Upper lobe of left lung (tissue), 6 donors: ENCODE measurements at regions not wholly inside any gene's neighbourhood (a gene's known extent, or its start where the extent isn't known, plus 50 kb on each side); places are given as distances from the start of the nearest gene placed in this dataset.
A peak's percentile ranks its signal among the peaks of the same experiment; 100 is the strongest.

Experiments used
- ATAC-seq, 2 donors: fragments of 200-7000 bp; cut with Tn5 transposase; one replicate each; pipeline ENCODE4 v1.9.1; 2022; ENCODE audit warnings: mild to moderate bottlenecking in 2 of 2, moderate library complexity in 2 of 2; ENCODE audit not compliant: low FRiP score in 2 of 2
- DNase-seq, 2 donors: peaks; one replicate each; pipeline ENCODE4 v3.0.0-alpha.2; 2019 to 2020
- H3K27ac ChIP-seq, 4 donors: fragments of 200-600 bp; sonication (generic); one replicate each; pipeline ENCODE4 v1.5.1; 2016 to 2019
- H3K27me3 ChIP-seq, 4 donors: fragments of 200-600 bp; sonication (generic); one replicate each; pipeline ENCODE4 v1.5.1; 2017 to 2019
- H3K36me3 ChIP-seq, 4 donors: fragments of 200-600 bp; sonication (generic); one replicate each; pipeline ENCODE4 v1.5.1; 2016 to 2019
- H3K4me1 ChIP-seq, 4 donors: fragments of 200-600 bp; sonication (generic); one replicate each; pipeline ENCODE4 v1.5.1; 2018 to 2019
- H3K4me3 ChIP-seq, 4 donors: fragments of 200-600 bp; sonication (generic); one replicate each; pipeline ENCODE4 v1.5.1; 2017 to 2019; ENCODE audit warnings: mild to moderate bottlenecking in 2 of 4, moderate library complexity in 1 of 4
- H3K9me3 ChIP-seq, 4 donors: fragments of 200-600 bp; sonication (generic); one replicate each; pipeline ENCODE4 v1.5.1; 2018 to 2019
- EP300 ChIP-seq, 4 donors: sonication (generic); formaldehyde crosslinking; IDR thresholded peaks; one replicate each; pipeline ENCODE4 v1.5.1; 2017; ENCODE audit warnings: antibody characterized with exemption in 4 of 4, control low read depth in 2 of 4
- POLR2A ChIP-seq, 4 donors: fragments of 450-650 bp; IDR thresholded peaks; one replicate each; pipeline ENCODE4 v1.5.1; 2016 to 2017; ENCODE audit warnings: antibody characterized with exemption in 4 of 4, mild to moderate bottlenecking in 2 of 4
- POLR2AphosphoS5 ChIP-seq, 2 donors: sonication (generic); formaldehyde crosslinking; IDR thresholded peaks; one replicate each; pipeline ENCODE4 v1.5.1; 2017; ENCODE audit warnings: antibody characterized with exemption in 2 of 2
- WGBS, 2 donors: methylation state at CpG; one replicate each; pipeline ENCODE4 v1.1.5; 2017 to 2018; 5-methylcytosine and 5-hydroxymethylcytosine counted together
- TF ChIP-seq, protein P1 (sequence below), 6 experiments: fragments of 450-650 bp in 4 of 6; fragments of 200-600 bp in 2 of 6; sonication (generic) in 2 of 6; IDR thresholded peaks; one replicate each; pipeline ENCODE4 v1.5.1; 2016 to 2019; ENCODE audit warnings: antibody characterized with exemption in 6 of 6
- donor health status: DM: no; HTN: no; CAD: no; lungs with moderate emphysema.
- donor health status: DM: no; HTN: yes; CAD: no; lungs with severe emphysema.

DNA sequence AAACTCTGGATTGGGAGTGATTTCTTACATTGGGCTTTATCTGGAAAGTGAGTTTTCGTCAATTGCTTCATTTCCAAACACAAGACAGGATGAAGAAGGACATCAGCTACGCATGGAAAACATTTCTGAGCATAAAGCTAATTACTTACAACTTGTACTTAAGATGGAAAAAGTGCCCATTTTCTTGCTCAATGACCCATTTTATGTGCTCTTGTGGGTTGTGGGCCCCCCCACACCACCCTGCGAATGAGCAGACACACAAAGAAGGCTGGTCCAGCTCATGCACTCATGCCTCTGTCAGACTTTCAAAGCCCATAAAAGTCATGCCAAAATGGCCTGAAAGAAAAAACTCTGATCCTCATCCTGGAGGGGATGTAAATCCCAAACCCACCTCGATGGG is 663.0 kb downstream of the AJAP1 start:
- 76 to 88% methylated on average over 4 of the region's 4 CpGs for WGBS, 2 donors
- no peak for TF ChIP-seq EP300 (IDR thresholded peaks at IDR 0.05)
- TF ChIP-seq, protein P1, sequence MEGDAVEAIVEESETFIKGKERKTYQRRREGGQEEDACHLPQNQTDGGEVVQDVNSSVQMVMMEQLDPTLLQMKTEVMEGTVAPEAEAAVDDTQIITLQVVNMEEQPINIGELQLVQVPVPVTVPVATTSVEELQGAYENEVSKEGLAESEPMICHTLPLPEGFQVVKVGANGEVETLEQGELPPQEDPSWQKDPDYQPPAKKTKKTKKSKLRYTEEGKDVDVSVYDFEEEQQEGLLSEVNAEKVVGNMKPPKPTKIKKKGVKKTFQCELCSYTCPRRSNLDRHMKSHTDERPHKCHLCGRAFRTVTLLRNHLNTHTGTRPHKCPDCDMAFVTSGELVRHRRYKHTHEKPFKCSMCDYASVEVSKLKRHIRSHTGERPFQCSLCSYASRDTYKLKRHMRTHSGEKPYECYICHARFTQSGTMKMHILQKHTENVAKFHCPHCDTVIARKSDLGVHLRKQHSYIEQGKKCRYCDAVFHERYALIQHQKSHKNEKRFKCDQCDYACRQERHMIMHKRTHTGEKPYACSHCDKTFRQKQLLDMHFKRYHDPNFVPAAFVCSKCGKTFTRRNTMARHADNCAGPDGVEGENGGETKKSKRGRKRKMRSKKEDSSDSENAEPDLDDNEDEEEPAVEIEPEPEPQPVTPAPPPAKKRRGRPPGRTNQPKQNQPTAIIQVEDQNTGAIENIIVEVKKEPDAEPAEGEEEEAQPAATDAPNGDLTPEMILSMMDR (IDR thresholded peaks at IDR 0.05), result no peak
- no peak for TF ChIP-seq POLR2AphosphoS5 (IDR thresholded peaks at IDR 0.05)
- no peak for TF ChIP-seq POLR2A (IDR thresholded peaks at IDR 0.05)
- Histone ChIP-seq H3K4me3 (no peak overlapping the region), H3K4me1 (peaks cover 0 to 6% (median 0%) of the 10 kb centered on the region in 4 donors), H3K27me3 (no peaks in the 10 kb centered on the region), H3K9me3 (no peaks in the 10 kb centered on the region), H3K36me3 (no peaks in the 10 kb centered on the region), H3K27ac (no peak overlapping the region)
- ATAC-seq (no peak), DNase-seq (no peak)

DNA sequence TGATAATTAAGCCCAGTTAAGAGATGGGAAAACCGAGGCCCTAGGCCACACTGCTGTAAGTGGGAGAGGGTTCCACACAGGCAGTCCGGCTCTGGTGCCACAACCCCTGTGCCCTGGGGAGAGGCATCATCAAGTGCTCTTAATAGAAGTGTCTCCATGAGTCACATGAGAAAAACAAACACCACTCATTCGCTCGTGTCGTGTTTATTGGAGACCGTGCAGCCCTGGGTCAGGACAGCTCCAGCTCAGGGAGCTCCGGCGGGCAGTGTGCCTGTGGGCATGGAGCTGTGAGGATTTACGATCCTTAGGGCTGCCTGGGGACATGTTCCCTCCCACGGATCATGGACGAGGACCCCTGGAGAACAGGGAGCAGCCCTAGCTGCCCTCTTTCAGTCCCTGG is 658.5 kb downstream of the AJAP1 start:
- H3K36me3 ChIP-seq, result no peaks in the 10 kb centered on the region
- ATAC-seq (peak; percentile 28 to 75), DNase-seq (peak in 1 of 2 donors; percentile 73)
- WGBS, 2 donors, result 53 to 57% methylated on average over 4 to 11 of the region's 11 CpGs
- no peaks in the 10 kb centered on the region for H3K9me3 ChIP-seq
- TF ChIP-seq, protein P1 (IDR thresholded peaks at IDR 0.05), result no peak
- no peak for TF ChIP-seq POLR2A (IDR thresholded peaks at IDR 0.05)
- no peak for TF ChIP-seq EP300 (IDR thresholded peaks at IDR 0.05)
- no peak for TF ChIP-seq POLR2AphosphoS5 (IDR thresholded peaks at IDR 0.05)
- peaks cover 0 to 6% (median 0%) of the 10 kb centered on the region in 4 donors for H3K4me1 ChIP-seq
- H3K4me3 ChIP-seq, result no peak overlapping the region
- no peaks in the 10 kb centered on the region for H3K27me3 ChIP-seq
- H3K27ac ChIP-seq, result no peak overlapping the region

DNA sequence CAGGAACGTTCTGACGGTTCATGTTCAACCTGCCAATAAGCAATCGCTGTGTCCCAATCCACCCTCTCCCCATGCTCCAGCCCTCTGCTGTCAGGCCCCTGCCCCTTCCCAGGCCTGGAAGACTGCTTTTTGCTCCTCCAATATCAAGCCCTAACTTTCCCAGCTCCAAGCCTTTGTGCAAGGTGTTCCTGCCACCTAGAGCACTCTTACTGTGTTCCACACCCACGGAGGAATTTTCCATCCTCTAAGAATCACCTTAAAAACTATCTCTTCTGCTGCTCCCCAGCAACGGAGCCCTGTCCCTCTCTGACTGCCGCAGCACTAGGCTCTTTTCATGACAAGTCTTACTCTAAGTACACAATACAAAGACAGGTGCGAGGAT is 657.9 kb downstream of the AJAP1 start:
- Histone ChIP-seq H3K4me3 (no peak overlapping the region), H3K36me3 (no peaks in the 10 kb centered on the region), H3K27ac (no peak overlapping the region), H3K27me3 (no peaks in the 10 kb centered on the region), H3K4me1 (peaks cover 0 to 6% (median 0%) of the 10 kb centered on the region in 4 donors), H3K9me3 (no peaks in the 10 kb centered on the region)
- ATAC-seq, result peak in 1 of 2 donors; percentile 6
- WGBS, 2 donors, result 69 to 76% methylated on average over 6 to 7 of the region's 7 CpGs
- no peak for DNase-seq
- TF ChIP-seq EP300 (IDR thresholded peaks at IDR 0.05) (no peak), POLR2AphosphoS5 (IDR thresholded peaks at IDR 0.05) (no peak), POLR2A (IDR thresholded peaks at IDR 0.05) (no peak)
- TF ChIP-seq, protein P1 (IDR thresholded peaks at IDR 0.05), result no peak

DNA sequence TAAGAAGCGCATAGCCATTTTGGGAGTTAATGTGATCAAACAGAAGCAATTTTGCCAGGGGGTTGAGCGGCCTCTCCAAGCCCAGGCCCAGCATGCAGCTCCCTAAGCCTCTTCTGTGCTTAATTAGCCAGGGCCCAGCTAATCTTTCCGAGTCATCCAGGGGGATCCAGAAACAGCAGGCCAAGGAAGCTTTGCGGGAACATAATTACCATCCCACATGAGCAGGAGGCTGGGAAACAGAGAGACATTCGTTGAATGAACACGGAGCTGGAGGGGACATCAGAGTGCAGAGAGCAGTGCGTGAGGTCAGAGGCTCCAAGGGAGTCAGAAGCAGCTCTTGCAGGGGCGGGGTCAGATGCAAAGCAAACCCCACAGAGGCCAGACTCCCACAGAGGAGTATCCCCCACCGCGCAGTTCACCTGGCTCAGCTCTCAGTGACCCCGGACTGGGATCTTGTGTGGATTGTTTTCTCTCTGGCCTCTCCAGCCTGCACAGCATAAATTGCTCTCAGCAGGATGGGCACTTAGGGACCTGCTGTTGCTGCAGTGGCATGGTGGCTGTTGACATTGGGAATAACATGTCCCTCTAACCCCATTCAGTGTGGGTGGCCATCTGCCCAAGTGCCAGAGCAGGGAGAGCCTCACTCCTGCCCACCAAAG is 657.4 kb downstream of the AJAP1 start:
- no peaks in the 10 kb centered on the region for H3K27me3 ChIP-seq
- no peak overlapping the region for H3K27ac ChIP-seq
- no peak for DNase-seq
- H3K36me3 ChIP-seq, result no peaks in the 10 kb centered on the region
- WGBS, 2 donors, result 65 to 72% methylated on average over 9 to 11 of the region's 11 CpGs
- TF ChIP-seq, protein P1 (IDR thresholded peaks at IDR 0.05), result no peak
- TF ChIP-seq POLR2AphosphoS5 (IDR thresholded peaks at IDR 0.05) (no peak), POLR2A (IDR thresholded peaks at IDR 0.05) (no peak), EP300 (IDR thresholded peaks at IDR 0.05) (no peak)
- ATAC-seq, result no peak
- peaks cover 0 to 6% (median 0%) of the 10 kb centered on the region in 4 donors for H3K4me1 ChIP-seq
- H3K4me3 ChIP-seq, result no peak overlapping the region
- no peaks in the 10 kb centered on the region for H3K9me3 ChIP-seq

DNA sequence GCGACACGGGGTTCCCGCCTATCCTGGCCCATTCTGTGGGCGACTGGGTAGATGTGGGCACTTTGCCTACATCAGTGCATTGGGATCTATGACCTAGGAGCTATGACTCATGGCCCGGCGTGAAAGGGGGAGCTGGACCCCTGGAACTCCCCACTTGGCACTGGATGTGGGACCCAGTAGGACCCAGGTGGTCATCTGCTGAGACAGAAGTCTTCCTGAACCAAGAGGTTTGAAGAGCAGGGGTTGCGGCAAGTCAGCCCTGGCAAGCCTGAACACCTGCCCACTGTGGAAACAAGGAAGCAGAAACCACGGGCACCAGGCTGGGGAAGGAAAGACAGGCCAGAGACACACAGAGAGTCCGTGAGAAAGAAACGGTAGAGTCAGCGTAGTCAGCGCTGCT is 656.7 kb downstream of the AJAP1 start:
- DNase-seq, result no peak
- no peaks in the 10 kb centered on the region for H3K27me3 ChIP-seq
- WGBS, 2 donors, result 67 to 82% methylated on average over 12 of the region's 12 CpGs
- peaks cover 0 to 6% (median 0%) of the 10 kb centered on the region in 4 donors for H3K4me1 ChIP-seq
- ATAC-seq, result no peak
- H3K27ac ChIP-seq, result no peak overlapping the region
- H3K4me3 ChIP-seq, result no peak overlapping the region
- TF ChIP-seq EP300 (IDR thresholded peaks at IDR 0.05) (no peak), POLR2A (IDR thresholded peaks at IDR 0.05) (no peak), POLR2AphosphoS5 (IDR thresholded peaks at IDR 0.05) (no peak)
- TF ChIP-seq, protein P1 (IDR thresholded peaks at IDR 0.05), result no peak
- no peaks in the 10 kb centered on the region for H3K9me3 ChIP-seq
- H3K36me3 ChIP-seq, result no peaks in the 10 kb centered on the region
